Embryonic facial prominence (tissue), 1 donor: ENCODE measurements at regions not wholly inside any gene's neighbourhood (a gene's known extent, or its start where the extent isn't known, plus 50 kb on each side); places are given as distances from the start of the nearest gene placed in this dataset.
"Not testable (repeated sequence)": the region's sequence is repeated elsewhere in the genome, so short reads cannot be mapped to it uniquely, and the experiment has no call there.

Source experiments
- DNase-seq: peaks from one replicate; pipeline ENCODE4 v3.0.0-alpha.2; 2016; ENCODE audit errors: extremely low spot score

DNA sequence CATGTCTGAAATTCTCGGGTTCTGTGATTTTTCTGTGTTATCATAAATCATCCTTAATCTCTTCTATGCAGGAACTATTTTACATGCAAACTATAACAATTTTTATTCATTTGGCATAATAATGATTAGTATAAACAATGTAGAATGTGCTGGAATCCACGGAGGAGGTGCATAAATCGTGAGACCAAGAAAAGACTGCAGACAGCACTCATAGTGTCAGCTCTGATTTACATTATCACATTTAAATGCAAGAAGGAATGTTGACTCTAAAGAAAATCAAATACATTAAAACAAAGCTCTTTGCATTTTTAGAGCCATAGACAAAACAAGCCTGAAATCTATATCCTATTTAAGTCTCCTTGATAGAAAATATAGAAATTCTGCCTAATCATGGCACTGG lies 501.7 kb upstream of the STXBP6 start:
- no peak for DNase-seq

DNA sequence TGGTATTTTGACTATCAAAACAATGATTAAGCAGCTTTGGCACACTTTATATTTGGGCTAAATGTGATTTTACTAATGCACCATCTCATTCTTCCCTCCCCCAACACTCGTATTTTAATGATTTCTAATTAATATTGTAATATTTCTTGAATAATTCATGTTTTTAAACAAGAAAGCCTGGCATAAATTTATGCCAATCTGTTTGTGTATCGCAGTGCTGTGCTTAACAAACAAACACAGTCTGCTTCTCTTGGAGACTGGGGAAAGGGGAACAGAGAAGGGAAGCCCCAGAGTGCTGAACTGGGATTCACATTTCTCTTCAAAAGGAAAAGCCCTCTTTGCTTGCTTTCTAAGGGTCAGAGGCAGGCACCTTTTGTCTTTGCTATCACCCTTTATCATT lies 496.9 kb upstream of the STXBP6 start:
- no peak for DNase-seq

DNA sequence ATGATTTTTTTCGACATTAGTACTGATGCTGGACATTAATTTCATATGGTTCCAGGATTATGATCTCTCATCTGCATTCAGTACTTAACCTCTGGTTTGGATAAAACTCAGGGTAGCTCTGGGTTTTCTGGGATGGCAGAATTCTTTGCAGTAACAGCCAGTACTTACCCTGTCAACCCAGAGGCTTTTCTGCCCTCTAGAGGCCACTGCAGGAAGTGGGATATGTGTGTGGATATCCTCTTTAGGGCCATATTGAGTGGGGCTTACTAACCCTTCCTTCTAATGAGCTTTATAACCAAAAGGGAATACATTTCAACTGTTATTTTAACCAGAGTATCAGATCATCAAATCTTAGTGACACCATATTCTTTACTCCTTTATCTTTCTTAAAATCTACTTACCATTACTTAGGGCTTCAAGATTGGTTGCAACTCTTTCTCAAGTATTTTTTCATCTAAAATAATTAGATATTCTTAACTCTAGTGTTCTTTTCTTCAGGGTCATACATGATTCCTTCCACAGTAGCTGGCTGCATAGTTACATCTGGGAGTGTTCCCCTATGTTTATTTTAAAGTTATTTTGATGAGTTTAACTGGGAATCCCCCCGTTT lies 488.0 kb upstream of the STXBP6 start:
- no peak for DNase-seq

DNA sequence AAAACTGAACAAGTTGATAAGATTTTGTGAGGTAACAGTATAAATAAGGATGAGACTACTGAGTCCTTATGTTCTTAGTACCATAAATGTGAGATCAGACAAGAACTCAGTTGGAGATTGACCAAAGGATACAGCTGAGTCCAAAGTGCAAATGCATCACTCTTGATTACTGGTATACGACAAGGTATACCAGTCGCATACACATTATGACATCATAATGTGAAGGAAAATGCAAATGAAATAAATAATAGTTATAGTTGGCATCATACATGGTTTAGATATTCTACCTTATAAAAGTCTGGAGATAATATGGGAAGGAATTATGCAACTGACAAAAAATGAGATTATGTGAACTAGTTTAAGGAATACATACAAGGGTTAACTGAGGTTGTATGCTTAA lies 476.3 kb upstream of the STXBP6 start:
- no peak for DNase-seq

DNA sequence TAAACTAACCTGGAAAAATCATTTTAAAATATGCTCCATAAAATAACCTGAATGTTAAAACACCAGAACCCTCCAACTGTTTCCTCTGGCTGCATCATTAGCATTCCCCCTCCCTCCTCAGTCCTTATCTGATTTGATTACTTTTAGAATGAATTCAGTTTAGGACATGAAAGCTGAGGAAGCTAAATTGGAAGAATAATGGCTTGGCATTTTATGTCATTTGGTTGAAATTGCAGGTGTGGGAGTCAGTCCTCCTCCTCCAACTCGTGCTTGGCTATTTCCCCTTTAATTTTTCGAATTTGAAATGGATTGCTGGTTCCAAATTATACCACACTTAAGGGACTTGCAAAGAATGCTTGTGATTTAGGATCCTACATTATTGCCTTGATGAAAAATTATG lies 473.0 kb upstream of the STXBP6 start:
- no peak for DNase-seq

DNA sequence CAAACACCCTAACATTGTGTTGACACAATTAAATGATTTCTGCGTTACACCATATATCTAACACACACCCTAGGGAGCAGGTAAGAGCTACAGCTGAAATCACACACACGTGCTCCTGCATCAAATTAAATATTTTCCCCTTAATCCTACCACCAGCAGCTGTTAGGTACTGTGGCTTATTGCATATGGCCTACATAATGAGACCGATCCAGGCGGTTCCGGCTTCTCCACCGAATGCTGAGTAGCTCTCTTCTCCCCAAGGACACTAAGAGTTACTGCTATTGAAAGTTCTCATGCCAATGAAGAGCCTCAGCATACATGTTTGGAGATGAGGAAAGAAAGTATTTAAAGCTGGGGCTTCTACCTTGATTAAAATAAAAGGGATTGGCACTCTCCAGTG lies 472.2 kb upstream of the STXBP6 start:
- DNase-seq: no peak

DNA sequence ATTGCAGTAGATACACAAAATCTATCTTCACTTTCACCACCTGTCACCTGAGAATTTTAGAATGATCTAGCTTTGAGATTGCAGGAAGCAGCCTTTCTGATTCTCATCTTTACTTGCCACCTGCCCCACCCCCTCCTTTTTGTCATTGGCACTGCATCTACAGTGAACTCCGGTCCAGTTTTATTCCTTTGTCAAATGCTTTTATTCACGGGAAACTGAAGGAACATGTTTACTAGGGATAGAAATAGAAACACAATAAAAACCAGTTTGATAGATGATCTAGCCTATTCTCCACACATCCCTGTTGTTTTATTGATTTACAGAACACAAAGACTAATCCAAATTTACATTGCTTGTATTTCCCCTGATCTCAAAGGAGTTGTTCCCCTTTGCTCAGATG lies 471.7 kb upstream of the STXBP6 start:
- DNase-seq: no peak

DNA sequence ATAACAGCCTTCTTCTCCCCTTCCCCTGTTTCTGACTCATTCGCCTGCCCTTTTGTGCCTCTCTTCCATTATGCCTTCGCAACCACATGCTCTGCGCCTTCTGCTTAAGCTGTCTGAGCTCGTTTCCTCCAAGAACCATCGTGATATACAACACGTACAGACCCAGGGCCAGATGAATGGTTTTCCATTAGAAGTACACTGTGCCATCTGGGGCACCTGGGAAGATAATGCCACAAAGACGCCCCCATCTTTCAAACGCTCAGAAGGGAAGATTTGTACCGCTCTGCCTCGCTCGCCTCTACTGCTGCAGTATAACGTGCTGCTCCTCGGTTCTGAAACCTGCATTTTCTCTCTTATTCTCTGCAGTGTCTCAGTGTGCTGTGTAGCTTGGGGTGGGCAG lies 470.9 kb upstream of the STXBP6 start:
- no peak for DNase-seq

DNA sequence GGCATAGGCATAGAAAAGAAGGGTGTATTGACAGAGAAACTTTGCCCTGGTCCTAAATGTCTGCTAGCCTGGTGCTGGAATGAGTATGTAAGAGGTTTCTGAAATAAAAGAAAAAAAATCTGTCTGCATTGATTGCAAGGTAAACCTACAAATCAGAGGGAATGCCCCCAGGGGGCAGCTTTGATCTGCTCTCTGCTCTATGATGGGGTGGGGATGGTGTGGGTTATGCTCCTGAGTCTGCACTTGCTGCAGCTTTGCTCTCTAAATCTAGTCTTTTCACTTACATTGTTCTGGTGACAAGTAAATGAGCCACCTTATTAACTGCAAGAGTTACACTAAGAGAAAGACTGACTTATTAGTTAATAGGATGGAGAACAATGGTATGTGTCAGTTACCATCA lies 468.4 kb upstream of the STXBP6 start:
- DNase-seq: no peak

DNA sequence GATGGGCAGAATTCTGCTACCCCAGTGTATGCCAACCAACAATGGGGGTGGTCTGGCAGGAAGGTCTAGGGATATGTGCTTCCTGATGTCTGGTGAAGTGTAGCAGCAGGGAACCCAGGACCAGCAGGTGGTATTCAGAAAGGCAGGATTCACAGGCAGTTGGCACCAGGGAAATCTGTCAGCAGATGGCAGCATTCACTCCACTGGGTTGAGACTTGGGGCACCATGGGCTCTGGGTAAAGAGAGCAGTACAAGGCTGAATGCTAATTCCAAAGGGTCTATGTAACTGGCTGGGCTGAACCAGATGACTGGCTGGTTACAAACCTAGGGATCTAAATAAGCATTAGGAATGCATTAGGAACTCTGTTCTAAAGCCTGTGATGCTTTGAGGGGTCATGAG lies 466.9 kb upstream of the STXBP6 start:
- DNase-seq: no peak

DNA sequence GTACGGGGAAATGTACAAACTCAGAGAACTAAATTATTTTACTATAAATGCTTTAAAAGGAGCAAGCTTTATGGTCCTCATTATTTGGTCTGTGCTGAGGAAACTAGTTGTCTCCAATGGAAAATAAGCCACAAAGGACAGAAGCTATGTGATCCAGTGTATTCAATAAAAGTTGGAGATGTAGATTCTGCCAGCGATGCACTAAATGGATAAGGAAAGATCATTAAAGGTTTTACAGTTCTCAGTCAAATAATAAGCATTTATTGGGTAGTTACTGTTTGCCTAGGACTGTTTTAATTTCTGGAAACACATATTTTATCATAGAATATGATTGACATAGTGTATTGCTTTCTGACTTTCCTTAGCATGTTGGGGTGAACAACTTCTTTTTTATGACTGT lies 458.9 kb upstream of the STXBP6 start:
- no peak for DNase-seq

DNA sequence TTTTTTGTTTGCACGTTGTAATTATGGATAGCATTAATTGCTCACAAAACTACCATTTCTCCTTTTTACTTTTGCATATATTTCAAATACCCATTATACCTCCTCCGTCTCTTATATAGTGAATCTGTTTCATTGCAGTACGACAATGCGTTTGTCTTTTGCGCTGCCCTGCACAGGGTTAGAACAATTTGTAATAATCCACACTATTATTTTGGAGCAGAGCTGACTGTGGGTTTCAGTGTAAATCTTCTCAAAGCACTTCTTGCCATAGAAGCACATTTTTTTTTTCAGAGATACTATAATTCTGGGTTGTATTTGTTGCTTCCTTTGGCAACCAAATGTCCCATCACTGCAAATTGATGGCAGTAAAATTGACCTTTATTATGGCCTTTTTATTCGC lies 451.8 kb upstream of the STXBP6 start:
- no peak for DNase-seq

DNA sequence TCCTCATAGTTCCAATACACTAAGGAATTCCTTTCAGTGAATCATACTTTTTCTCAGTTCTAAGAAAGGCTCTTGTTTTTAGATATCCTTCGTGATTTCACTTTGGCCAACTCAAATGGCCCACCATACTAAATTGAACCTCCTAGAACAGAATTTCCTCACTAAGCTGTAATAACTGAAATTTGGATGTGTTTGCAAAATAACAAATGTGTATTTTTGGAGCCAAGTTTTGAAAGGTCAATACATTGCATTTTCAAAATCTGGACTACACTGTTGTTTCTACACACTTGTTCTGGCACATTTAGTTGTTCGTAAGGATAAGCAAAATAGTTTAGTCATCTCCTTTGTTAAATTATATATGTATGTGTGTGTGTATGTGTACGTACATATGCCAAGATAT lies 439.0 kb upstream of the STXBP6 start:
- DNase-seq: no peak

DNA sequence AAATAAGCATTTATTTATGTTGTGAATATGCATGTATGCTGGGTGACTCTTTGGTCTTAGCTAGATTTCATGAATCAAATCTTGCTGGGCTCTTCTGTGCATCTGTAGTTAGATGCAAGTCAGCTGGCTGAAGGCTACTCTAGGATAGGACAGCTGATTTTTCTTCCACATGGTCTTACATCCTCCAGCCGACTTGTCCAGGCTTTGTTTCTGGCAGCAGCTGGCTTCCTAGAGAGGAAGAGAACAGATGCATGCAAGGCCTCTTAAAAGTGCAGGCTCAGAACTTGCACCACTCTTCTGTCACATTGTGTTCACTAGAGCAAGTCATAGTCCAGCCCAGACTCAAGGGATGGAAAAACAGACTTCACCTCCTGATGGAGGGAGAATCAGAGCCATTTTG lies 435.4 kb upstream of the STXBP6 start:
- no peak for DNase-seq

DNA sequence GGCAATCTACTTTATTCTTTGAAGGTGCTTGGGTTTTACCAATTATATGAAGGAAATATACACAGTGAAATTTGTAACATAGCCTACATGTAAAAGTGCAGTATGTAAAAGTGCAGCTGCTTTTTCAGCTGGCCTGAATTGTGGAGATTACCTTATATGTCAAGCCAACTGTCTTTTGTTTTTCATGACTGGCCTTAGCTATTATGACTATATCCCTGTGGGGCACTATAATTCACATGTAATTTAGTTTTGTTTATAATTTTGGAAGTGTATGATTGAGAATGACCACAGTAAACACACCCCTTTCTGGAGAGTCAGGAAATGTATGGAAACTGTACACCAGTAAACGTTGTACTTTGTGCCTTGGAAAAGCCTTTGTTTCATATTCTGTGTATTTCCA lies 435.0 kb upstream of the STXBP6 start:
- DNase-seq: no peak

DNA sequence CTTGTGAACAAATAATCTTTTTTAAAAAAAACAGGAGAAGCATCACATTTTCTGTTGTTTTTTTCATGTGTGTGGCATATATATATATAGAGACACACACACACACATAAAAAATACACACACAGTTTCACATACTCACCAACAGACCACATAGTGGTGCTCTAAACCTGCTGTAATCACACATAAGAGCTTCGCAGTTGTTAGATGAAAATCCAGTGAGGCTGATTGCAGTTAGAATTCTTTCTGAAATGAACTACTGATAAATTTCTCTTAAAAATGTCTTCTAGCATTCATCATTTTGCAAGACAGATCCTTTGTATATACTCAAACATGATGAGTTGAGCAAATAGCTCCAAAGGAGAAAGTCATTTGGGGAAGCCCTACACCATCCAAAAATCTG lies 434.3 kb upstream of the STXBP6 start:
- no peak for DNase-seq

DNA sequence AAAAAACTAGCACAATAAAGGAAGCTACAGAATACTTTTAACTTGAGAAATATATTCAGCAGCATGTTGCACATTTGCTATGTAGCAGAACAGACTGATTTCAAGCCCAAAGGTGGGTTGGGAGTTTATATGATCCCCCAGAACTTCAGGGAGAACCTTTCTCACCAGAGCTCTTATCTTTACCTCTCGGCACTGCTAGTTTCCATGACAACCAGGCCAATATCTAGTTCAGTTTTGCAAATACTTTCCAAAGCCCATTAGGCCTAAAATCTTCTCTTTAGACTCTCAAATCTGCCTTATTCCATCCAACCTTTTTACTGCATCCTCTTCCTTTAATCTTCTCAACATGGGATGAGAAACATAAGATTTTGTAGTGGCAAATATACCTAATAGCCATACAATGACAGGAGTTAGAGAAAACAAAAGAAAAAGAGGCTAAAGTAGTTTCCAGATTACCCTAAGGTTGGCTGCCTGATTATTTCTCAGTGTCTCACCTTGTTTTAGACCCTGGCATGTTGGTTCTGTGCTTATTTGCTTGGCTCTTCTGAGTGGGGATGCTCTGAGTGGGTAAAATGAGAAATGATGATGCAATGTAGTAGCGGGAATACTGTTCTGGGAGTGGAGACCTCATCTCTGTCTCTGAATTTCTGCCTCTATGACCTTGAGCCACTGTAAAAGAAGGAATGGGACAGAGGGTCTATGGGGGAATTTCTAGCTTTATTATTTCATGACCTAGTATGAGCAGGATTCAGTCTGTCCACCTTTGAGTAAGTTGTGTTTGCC lies 427.6 kb upstream of the STXBP6 start:
- DNase-seq: no peak

DNA sequence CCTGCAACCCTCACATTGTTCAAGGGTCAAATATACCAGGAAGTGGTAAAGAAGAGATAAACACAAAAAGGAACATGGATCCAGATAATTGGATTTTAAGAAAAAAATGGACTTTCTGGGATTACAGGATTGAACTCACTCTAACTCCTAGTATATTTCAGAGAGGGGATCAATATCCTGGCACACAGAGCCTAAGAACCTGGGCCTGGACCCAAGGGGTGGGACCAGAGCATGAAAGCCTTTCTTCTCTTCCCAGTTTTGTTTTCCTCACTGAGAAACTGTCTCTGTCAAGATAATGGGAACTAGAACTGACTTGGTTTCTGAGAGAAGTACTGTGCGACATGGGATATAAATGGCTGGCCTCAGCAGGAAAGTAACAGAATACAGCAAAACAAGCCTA lies 422.8 kb upstream of the STXBP6 start:
- DNase-seq: no peak

DNA sequence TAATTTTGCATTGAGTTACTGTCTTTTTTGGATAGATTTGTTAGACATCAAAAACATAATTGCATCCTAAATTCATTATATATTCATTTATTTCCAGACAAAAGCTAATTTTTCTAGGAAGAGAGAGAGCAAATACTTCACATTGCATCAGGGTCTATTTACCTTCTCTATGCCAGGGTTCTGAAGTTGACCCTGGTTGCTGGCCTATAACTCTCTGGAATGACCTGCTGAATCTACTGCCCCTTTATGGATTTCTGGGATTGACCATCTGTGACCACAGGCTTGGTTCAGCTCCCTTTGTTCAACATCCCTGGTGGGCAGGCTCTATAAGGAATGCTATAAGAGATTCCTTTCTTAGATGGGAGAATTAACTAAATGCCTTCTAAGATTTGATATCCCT lies 414.8 kb upstream of the STXBP6 start:
- DNase-seq: no peak

DNA sequence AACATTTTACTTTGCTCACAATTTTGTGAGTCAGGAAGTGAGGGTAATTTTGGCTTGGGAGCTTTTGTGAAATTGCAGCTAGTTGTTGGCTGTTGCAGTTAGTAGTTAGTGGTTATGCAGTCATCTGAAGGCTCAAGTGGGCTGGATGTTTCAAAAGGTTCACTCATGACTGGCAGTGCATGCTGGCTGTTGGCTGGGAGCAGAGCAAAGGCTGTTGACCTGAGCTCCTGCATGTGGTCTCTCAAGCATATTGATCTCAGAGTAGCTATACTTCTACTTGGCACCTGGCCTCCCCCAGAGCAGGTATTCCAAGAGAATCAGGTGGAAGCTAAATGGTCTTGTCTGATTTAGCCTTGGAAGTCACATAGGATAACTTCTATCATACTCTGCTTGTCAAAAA lies 414.1 kb upstream of the STXBP6 start:
- no peak for DNase-seq

DNA sequence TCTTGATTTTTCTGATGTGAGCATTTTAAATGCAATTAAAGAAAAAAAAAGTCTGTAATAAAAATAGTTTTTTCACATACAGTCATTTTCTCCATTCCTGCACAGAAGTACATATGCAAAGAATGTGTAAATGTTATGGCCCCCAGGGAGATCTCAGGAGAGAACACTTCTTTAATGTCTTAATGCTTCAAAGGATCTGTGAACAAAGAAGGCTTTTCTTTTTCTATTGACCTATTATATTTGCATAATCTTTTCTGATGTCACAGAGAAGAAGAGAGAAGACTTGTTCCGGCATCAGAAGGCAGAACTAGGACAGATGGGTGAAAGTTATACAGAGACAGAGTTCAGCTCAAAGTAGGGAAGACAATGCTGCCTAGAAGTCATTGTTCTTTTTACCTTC lies 413.5 kb upstream of the STXBP6 start:
- DNase-seq: no peak

DNA sequence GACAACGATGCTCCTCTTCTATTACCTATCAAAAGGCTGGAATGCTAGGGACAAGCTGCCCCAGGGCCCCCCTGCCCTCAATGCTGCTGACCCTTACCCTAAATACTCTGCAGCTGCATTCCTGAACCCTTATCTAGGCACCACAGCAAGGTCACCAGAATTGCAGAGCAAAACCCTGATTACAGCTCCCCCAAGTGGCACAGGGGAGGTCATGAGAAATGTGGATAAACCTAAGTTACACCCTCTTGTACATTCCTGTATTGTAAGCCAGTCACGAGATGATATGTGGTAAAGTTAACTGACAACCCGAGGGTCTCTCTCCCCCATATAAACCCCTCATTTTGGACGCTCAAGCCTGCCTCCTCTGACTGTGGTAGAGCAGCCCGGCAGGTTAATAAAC lies 411.8 kb upstream of the STXBP6 start:
- DNase-seq: no peak

DNA sequence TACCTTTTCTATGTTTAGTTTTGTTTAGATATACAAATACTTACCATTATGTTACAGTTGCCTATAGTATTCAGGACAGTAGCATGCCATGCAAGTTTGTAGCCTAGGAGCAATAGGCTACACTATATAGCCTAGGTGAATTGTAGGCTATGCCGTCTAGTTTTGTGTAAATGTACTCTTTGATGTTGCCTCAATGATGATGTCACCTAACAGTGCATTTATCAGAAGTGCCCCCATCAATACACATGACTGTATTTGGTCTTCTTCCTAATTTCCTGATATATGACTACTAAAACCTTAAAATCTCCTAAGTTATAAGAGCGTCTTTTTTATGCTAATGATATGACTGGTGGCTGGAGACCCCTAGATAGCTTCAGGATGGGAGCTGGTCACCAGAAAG lies 394.4 kb upstream of the STXBP6 start:
- no peak for DNase-seq

DNA sequence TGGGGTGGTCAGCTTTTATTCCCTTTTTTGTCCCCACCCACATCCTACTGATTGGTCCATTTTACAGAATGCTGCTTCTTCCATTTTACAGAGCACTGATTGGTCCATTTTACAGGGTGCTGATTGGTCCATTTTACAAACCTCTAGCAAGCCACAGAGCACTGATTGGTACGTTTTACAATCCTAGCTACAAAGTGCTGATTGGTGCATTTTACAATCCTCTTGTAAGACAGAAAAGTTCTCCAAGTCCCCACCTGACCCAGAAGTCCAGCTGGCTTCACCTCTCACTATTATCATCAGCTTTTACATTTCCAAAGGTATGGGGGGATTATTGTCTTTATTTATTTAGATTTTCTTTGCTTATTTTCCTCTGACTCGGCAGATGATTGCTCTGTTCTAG lies 390.4 kb upstream of the STXBP6 start:
- DNase-seq: not testable (repeated sequence)
